PC-3 (cell line): ENCODE measurements at regions not wholly inside any gene's neighbourhood (a gene's known extent, or its start where the extent isn't known, plus 50 kb on each side); places are given as distances from the start of the nearest gene placed in this dataset.

Experiments used
- EZH2 ChIP-seq: fragments of 300-600 bp; sonication (generic); IDR thresholded peaks from one replicate; pipeline ENCODE4 v1.6.1; 2017; ENCODE audit warnings: antibody characterized with exemption, mild to moderate bottlenecking, low read length; ENCODE audit not compliant: unreplicated experiment
- EZH2phosphoT487 ChIP-seq: fragments of 300-600 bp; sonication (generic); IDR thresholded peaks from 2 replicates; pipeline ENCODE4 v1.6.1; 2018; ENCODE audit warnings: mild to moderate bottlenecking, antibody characterized with exemption, low read length, borderline replicate concordance
- TF ChIP-seq, protein P1 (sequence below): fragments of 300-600 bp; sonication (generic); conservative IDR thresholded peaks from 2 replicates; pipeline ENCODE4 v1.5.1; 2017; ENCODE audit warnings: antibody characterized with exemption, low read depth, mild to moderate bottlenecking, low read length

DNA sequence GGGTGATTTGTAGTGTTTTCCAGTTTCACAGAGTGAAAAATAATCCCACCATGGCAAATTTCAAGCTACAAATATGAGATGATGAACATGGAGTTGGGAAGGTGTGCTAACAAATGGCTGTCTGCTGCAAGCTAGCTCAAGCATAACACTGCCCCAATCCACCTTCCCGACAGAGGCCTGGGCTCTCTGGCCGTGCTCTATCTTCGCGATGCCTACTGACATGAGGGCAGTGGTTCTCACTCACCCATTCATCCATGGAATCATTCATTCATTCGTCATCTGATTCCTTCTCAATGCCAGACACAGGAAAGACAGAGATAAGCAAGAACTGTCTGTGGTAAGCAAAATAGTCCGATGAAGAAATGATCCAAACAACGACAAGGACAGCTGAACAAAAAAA lies 65.4 kb downstream of the ZNF467 start:
- TF ChIP-seq, protein P1, sequence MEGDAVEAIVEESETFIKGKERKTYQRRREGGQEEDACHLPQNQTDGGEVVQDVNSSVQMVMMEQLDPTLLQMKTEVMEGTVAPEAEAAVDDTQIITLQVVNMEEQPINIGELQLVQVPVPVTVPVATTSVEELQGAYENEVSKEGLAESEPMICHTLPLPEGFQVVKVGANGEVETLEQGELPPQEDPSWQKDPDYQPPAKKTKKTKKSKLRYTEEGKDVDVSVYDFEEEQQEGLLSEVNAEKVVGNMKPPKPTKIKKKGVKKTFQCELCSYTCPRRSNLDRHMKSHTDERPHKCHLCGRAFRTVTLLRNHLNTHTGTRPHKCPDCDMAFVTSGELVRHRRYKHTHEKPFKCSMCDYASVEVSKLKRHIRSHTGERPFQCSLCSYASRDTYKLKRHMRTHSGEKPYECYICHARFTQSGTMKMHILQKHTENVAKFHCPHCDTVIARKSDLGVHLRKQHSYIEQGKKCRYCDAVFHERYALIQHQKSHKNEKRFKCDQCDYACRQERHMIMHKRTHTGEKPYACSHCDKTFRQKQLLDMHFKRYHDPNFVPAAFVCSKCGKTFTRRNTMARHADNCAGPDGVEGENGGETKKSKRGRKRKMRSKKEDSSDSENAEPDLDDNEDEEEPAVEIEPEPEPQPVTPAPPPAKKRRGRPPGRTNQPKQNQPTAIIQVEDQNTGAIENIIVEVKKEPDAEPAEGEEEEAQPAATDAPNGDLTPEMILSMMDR: no peak
- TF ChIP-seq EZH2phosphoT487 (no peak), EZH2 (no peak)
